ENCODE measurements at regions not wholly inside any gene's neighbourhood (a gene's known extent, or its start where the extent isn't known, plus 50 kb on each side); places are given as distances from the start of the nearest gene placed in this dataset.
A peak's percentile ranks its signal among the peaks of the same experiment; 100 is the strongest.

GRCh38 chr4:12852338-12853307 lies 631.5 kb downstream of the RAB28 start:
- DNase-seq (no peak), ATAC-seq (peak; percentile 70)
- H3K27me3 ChIP-seq, result peaks cover 17% of the 10 kb centered on the region
- intact Hi-C loops (cut with DNase I), result no loop called here
- H3K4me1 ChIP-seq, result no peaks in the 10 kb centered on the region
- no peaks in the 10 kb centered on the region for H3K9me3 ChIP-seq
- H3K36me3 ChIP-seq, result no peaks in the 10 kb centered on the region
- no peak overlapping the region for H3K4me3 ChIP-seq
- no peak overlapping the region for H3K27ac ChIP-seq
- peak; percentile 53 for TF ChIP-seq CTCF (IDR thresholded peaks at IDR 0.05)

- Histone ChIP-seq H3K27me3 (peaks cover 12% of the 10 kb centered on the region), H3K36me3 (no peaks in the 10 kb centered on the region), H3K4me3 (no peak overlapping the region), H3K4me1 (no peaks in the 10 kb centered on the region), H3K27ac (no peak overlapping the region), H3K9me3 (no peaks in the 10 kb centered on the region)
- ATAC-seq (no peak), DNase-seq (no peak)
- no peak for TF ChIP-seq CTCF (IDR thresholded peaks at IDR 0.05)
- intact Hi-C loops (cut with DNase I), result no loop called here
Measured at GRCh38 chr4:12846368-12846767, 637.8 kb downstream of the RAB28 start.

DNA sequence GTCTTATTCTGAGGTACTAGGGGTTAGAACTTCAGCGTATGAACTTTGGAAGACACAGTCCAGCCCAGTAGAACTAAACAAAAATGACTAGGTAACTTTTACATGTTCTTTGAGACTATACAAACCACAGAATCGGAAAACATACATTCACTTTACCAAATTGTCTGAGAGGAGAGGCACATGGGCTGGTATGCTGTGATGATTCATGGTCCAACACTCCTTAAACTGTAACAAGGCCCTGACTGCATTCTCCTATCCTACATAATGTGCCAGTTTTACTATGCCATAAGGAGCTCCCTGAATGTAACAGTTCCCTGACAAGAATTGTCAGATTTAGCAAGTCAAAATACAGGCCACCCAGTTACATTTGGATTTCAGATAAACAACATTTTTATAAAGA lies 640.0 kb downstream of the RAB28 start:
- no peak for DNase-seq
- no peak for TF ChIP-seq CTCF (IDR thresholded peaks at IDR 0.05)
- no peak for ATAC-seq
- peaks cover 2% of the 10 kb centered on the region for H3K27me3 ChIP-seq
- H3K4me1 ChIP-seq, result no peaks in the 10 kb centered on the region
- intact Hi-C loops (cut with DNase I), result no loop called here
- no peaks in the 10 kb centered on the region for H3K36me3 ChIP-seq
- H3K4me3 ChIP-seq, result no peak overlapping the region
- H3K27ac ChIP-seq, result no peak overlapping the region
- no peaks in the 10 kb centered on the region for H3K9me3 ChIP-seq

- H3K4me1 ChIP-seq, result no peaks in the 10 kb centered on the region
- no peak overlapping the region for H3K4me3 ChIP-seq
- ATAC-seq (no peak), DNase-seq (no peak)
- H3K9me3 ChIP-seq, result no peaks in the 10 kb centered on the region
- H3K36me3 ChIP-seq, result no peaks in the 10 kb centered on the region
- intact Hi-C loops (cut with DNase I), result no loop called here
- H3K27me3 ChIP-seq, result no peaks in the 10 kb centered on the region
- H3K27ac ChIP-seq, result no peak overlapping the region
- TF ChIP-seq CTCF (IDR thresholded peaks at IDR 0.05), result no peak
Measured at GRCh38 chr4:12827966-12828365, 656.2 kb downstream of the RAB28 start.

GRCh38 chr4:12791536-12791935 lies 692.6 kb downstream of the RAB28 start:
- DNase-seq, result no peak
- no peaks in the 10 kb centered on the region for H3K4me1 ChIP-seq
- no peaks in the 10 kb centered on the region for H3K36me3 ChIP-seq
- no peak overlapping the region for H3K27ac ChIP-seq
- H3K9me3 ChIP-seq, result no peaks in the 10 kb centered on the region
- ATAC-seq, result no peak
- no peak overlapping the region for H3K4me3 ChIP-seq
- TF ChIP-seq CTCF (IDR thresholded peaks at IDR 0.05), result no peak
- intact Hi-C loops (cut with DNase I), result no loop called here
- no peaks in the 10 kb centered on the region for H3K27me3 ChIP-seq

All from upper lobe of right lung (tissue), 1 donor.